HL-60 (cell line): ENCODE measurements at regions not wholly inside any gene's neighbourhood (a gene's known extent, or its start where the extent isn't known, plus 50 kb on each side); places are given as distances from the start of the nearest gene placed in this dataset.

Source experiments
- REST ChIP-seq: IDR thresholded peaks from 2 replicates; pipeline ENCODE4 v1.6.1; 2012; ENCODE audit warnings: low read depth; ENCODE audit not compliant: insufficient replicate concordance
- TF ChIP-seq, protein P1 (sequence below): IDR thresholded peaks from one replicate; pipeline ENCODE4 v1.5.1; 2011; ENCODE audit warnings: low read length, control low read depth, inconsistent platforms; ENCODE audit not compliant: insufficient read depth

- TF ChIP-seq, protein P1, sequence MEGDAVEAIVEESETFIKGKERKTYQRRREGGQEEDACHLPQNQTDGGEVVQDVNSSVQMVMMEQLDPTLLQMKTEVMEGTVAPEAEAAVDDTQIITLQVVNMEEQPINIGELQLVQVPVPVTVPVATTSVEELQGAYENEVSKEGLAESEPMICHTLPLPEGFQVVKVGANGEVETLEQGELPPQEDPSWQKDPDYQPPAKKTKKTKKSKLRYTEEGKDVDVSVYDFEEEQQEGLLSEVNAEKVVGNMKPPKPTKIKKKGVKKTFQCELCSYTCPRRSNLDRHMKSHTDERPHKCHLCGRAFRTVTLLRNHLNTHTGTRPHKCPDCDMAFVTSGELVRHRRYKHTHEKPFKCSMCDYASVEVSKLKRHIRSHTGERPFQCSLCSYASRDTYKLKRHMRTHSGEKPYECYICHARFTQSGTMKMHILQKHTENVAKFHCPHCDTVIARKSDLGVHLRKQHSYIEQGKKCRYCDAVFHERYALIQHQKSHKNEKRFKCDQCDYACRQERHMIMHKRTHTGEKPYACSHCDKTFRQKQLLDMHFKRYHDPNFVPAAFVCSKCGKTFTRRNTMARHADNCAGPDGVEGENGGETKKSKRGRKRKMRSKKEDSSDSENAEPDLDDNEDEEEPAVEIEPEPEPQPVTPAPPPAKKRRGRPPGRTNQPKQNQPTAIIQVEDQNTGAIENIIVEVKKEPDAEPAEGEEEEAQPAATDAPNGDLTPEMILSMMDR, result no peak
- TF ChIP-seq REST, result no peak
These were observed 1424.6 kb upstream of the LRRTM3 start for GRCh38 chr10:65501259-65501658.
